ENCODE measurements at regions not wholly inside any gene's neighbourhood (a gene's known extent, or its start where the extent isn't known, plus 50 kb on each side); places are given as distances from the start of the nearest gene placed in this dataset.

GRCh38 chr15:96262097-96262496, 68.4 kb upstream of the NR2F2 start:
- Histone ChIP-seq H4K20me1 (replicated peaks in 1 of 2; ENCODE audit: control insufficient read depth in 1 of 2, insufficient read depth in 2 of 2, low read length in 2 of 2) (no peaks in the 10 kb centered on the region), H3K79me2 (ENCODE audit: control insufficient read depth in 1 of 2, insufficient read depth in 2 of 2, low read length in 2 of 2) (no peaks in the 10 kb centered on the region), H2BK5ac (ENCODE audit: low read depth, low read length) (no peak overlapping the region), H3K27ac (ENCODE audit: low read depth, low read length) (no peak overlapping the region), H3K18ac (ENCODE audit: extremely low read depth, low read length) (no peak overlapping the region), H2BK120ac (replicated peaks; ENCODE audit: low read depth, low read length) (no peak overlapping the region), H2AFZ (ENCODE audit: low read length) (no peak overlapping the region), H3K4ac (replicated peaks; ENCODE audit: insufficient read length, low read depth, low read length) (no peak overlapping the region), H4K8ac (ENCODE audit: extremely low read depth, insufficient read depth, low read length) (no peak overlapping the region), H3K79me1 (ENCODE audit: low read depth, low read length) (no peaks in the 10 kb centered on the region), H3K23ac (ENCODE audit: insufficient read length) (no peak overlapping the region), H3K4me2 (ENCODE audit: insufficient read depth in 1 of 2, low read depth in 2 of 2, low read length in 2 of 2) (no peak overlapping the region), H3K4me3 (ENCODE audit: extremely low read depth in 1 of 4, insufficient read depth in 2 of 4, low read depth in 3 of 4, low read length in 4 of 4) (no peak overlapping the region), H3K9ac (replicated peaks in 1 of 4; ENCODE audit: extremely low read depth in 1 of 4, low read depth in 3 of 4, low read length in 3 of 4) (no peak overlapping the region), H3K9me3 (ENCODE audit: insufficient read depth in 2 of 2, low read depth in 1 of 2, low read length in 1 of 2) (no peaks in the 10 kb centered on the region), H2BK15ac (ENCODE audit: low read length) (no peak overlapping the region), H3K14ac (ENCODE audit: insufficient read length) (no peak overlapping the region), H3K56ac (replicated peaks; ENCODE audit: insufficient read length, low read depth, low read length) (no peak overlapping the region), H2AK5ac (ENCODE audit: low read depth, low read length) (no peak overlapping the region), H2BK20ac (ENCODE audit: low read length) (no peak overlapping the region), H4K5ac (ENCODE audit: insufficient read length, low read depth, low read length) (no peak overlapping the region), H3K36me3 (ENCODE audit: control insufficient read depth in 2 of 4, insufficient read depth in 4 of 4, low read length in 3 of 4) (no peaks in the 10 kb centered on the region), H2BK12ac (ENCODE audit: low read depth, low read length) (no peak overlapping the region), H3K4me1 (replicated peaks in 1 of 4; ENCODE audit: control insufficient read depth in 3 of 4, insufficient read depth in 4 of 4, low read length in 3 of 4) (peaks cover 0 to 4% (median 0%) of the 10 kb centered on the region in 4 experiments; a peak in 1 of 7 replicates), H4K91ac (replicated peaks; ENCODE audit: insufficient read length, low read length) (no peak overlapping the region), H3K23me2 (ENCODE audit: low read depth, low read length) (no peaks in the 10 kb centered on the region), H3K27me3 (replicated peaks in 1 of 4; ENCODE audit: control insufficient read depth in 3 of 4, extremely low read depth in 1 of 4, insufficient read depth in 3 of 4, low read length in 3 of 4) (no peaks in the 10 kb centered on the region)
- WGBS, 2 experiments (ENCODE audit: extremely low coverage in 1 of 2, insufficient coverage in 1 of 2, insufficient read length in 1 of 2, insufficient replicate concordance in 2 of 2, low coverage in 1 of 2, low lambda C conversion rate in 2 of 2, missing lambda C conversion rate in 1 of 2) = 85% methylated on average over 4 of the region's 4 CpGs; no CpG with 5 or more reads in 1 of the 2 experiments
- FAIRE-seq = no peak
- no peak for TF ChIP-seq POLR2A (IDR thresholded peaks at IDR 0.05; ENCODE audit: control extremely low read depth in 1 of 2, low read depth in 2 of 2, low read length in 2 of 2)
- TF ChIP-seq MAFK (IDR thresholded peaks at IDR 0.05; ENCODE audit: low read depth, low read length) = no peak
- no peak for TF ChIP-seq RBBP5 (IDR thresholded peaks at IDR 0.05; ENCODE audit: borderline replicate concordance, low read depth, low read length)
- TF ChIP-seq HDAC6 (IDR thresholded peaks at IDR 0.05; ENCODE audit: low read depth, low read length) = no peak
- POLR2A ChIA-PET (ENCODE audit: partially characterized antibody) = no interaction called here
- DNase-seq (ENCODE audit: low read depth in 1 of 2, low spot score in 2 of 2) = no peak
- CTCF ChIA-PET (ENCODE audit: partially characterized antibody) = no interaction called here

Data from H1 (cell line).